Ectodermal cell (in vitro differentiated cells): ENCODE measurements at regions not wholly inside any gene's neighbourhood (a gene's known extent, or its start where the extent isn't known, plus 50 kb on each side); places are given as distances from the start of the nearest gene placed in this dataset.

Source experiments
- H3K27ac ChIP-seq: 2 replicates; pipeline ENCODE4 v1.7.0; 2013; ENCODE audit warnings: mild to moderate bottlenecking, low read depth, low read length; ENCODE audit not compliant: insufficient read depth, poor library complexity, severe bottlenecking
- H3K27me3 ChIP-seq: 2 replicates; pipeline ENCODE4 v1.7.0; 2013; ENCODE audit warnings: mild to moderate bottlenecking, low read length; ENCODE audit not compliant: insufficient read depth, control insufficient read depth, poor library complexity, severe bottlenecking
- H3K36me3 ChIP-seq: one replicate; pipeline ENCODE4 v1.7.0; 2013; ENCODE audit warnings: low read length; ENCODE audit not compliant: control insufficient read depth, insufficient read depth
- H3K4me1 ChIP-seq: one replicate; pipeline ENCODE4 v1.7.0; 2013; ENCODE audit warnings: low read length; ENCODE audit not compliant: control insufficient read depth, insufficient read depth
- H3K4me3 ChIP-seq: 2 replicates; pipeline ENCODE4 v1.7.0; 2013; ENCODE audit warnings: low read depth, low read length, control low read depth; ENCODE audit not compliant: insufficient read depth
- H3K9me3 ChIP-seq: 2 replicates; pipeline ENCODE4 v1.7.0; 2013; ENCODE audit warnings: mild to moderate bottlenecking, low read length, moderate library complexity; ENCODE audit not compliant: control insufficient read depth
- WGBS, 2 experiments: methylation state at CpG; one replicate each; pipeline ENCODE4 v1.1.7; 2013; ENCODE audit warnings: missing lambda C conversion rate in 2 of 2; 5-methylcytosine and 5-hydroxymethylcytosine counted together

DNA sequence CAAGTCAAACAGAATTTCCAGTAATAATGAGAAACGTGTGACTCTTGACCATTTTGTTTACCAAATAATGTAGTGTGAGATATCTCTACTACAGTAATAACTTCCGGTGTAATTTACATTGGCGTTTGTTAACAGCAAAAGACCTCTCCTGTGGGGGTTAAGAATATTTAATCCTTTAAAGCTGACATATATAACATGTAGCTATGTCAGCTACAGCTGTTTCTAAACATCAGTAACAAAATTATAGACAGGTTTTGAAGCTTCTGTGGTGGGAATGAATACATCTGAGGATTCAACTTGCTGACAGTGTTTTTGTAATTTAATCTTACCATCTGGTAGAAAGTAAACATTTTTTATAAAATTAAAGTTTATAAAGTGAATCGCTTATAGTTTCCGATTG lies 73.6 kb upstream of the TENM3 start:
- no peaks in the 10 kb centered on the region for H3K36me3 ChIP-seq
- WGBS, 2 experiments, result 94 to 100% methylated on average over 2 to 3 of the region's 5 CpGs
- H3K4me3 ChIP-seq, result no peak overlapping the region
- H3K27me3 ChIP-seq, result no peaks in the 10 kb centered on the region
- no peak overlapping the region for H3K27ac ChIP-seq
- H3K4me1 ChIP-seq, result no peaks in the 10 kb centered on the region
- no peaks in the 10 kb centered on the region for H3K9me3 ChIP-seq

DNA sequence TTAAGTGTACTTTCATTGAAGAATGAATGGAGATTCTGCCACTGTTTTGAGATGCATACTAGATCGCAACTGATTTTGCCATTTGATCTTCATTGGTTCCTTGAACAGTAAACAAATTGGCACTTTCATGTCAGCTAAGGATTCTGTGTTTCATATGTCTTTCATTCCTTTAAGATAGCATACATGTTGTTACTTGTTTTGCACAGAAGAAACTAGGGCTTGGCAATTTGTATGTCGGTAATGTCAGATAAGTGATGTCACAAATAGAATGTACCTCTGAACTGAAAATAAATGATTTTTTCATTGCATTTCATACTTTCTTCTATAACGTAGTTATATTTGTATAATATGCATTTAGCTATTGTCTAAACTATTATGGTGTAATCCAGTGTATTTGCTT lies 73.2 kb upstream of the TENM3 start:
- no peaks in the 10 kb centered on the region for H3K4me1 ChIP-seq
- H3K27me3 ChIP-seq, result no peaks in the 10 kb centered on the region
- 91 to 97% methylated on average over 1 to 2 of the region's 3 CpGs for WGBS, 2 experiments
- H3K9me3 ChIP-seq, result no peaks in the 10 kb centered on the region
- no peaks in the 10 kb centered on the region for H3K36me3 ChIP-seq
- no peak overlapping the region for H3K4me3 ChIP-seq
- H3K27ac ChIP-seq, result no peak overlapping the region

DNA sequence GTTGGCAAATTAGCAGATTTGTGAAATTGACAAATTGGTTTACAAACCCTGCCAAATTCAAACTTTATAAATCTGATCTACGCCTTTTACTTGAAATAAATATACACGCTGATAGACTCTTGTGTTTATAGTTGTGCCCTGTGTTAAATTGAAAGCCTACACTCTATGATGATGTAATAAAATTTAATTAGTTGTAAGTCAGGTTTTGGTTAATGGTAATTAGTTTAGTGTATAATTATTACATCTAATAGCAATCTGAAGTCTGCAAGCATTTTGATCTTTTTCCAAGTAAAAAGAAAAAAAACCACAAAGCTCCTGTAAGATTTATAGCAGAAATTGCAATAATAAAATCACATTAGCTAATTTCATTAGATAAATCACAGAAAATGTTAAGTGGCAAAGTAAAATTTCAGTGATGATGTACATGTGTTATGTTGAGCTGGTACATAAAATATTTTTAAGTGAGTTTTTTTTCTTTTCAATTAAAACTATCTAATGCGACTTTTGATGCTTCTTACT lies 72.7 kb upstream of the TENM3 start:
- WGBS, 2 experiments, result 100% methylated on average over 2 of the region's 3 CpGs
- H3K27me3 ChIP-seq, result no peaks in the 10 kb centered on the region
- no peaks in the 10 kb centered on the region for H3K9me3 ChIP-seq
- no peak overlapping the region for H3K27ac ChIP-seq
- no peaks in the 10 kb centered on the region for H3K36me3 ChIP-seq
- no peaks in the 10 kb centered on the region for H3K4me1 ChIP-seq
- no peak overlapping the region for H3K4me3 ChIP-seq

DNA sequence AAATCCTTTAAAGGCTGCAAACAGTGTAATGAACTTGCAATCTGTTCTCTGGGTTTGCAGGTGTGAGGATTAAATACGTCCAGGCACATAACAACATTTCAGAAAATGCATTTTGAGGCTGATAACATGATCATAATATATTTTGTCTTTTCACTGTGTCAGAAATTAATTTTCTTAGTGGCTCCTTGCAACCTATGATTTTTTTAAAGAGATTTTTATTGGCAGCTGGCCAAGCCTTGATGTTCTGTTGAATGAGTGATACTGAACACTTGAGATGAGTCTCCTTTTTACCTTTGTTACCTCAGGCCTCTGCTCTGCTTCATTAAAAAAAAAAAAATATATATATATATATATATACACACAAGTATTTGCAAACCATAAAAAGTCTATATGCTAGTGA lies 68.2 kb upstream of the TENM3 start:
- Histone ChIP-seq H3K9me3 (no peaks in the 10 kb centered on the region), H3K27ac (no peak overlapping the region), H3K4me1 (no peaks in the 10 kb centered on the region), H3K36me3 (no peaks in the 10 kb centered on the region), H3K27me3 (no peaks in the 10 kb centered on the region), H3K4me3 (no peak overlapping the region)
- WGBS, 2 experiments, result no CpG with 5 or more reads among the region's 1 CpG

DNA sequence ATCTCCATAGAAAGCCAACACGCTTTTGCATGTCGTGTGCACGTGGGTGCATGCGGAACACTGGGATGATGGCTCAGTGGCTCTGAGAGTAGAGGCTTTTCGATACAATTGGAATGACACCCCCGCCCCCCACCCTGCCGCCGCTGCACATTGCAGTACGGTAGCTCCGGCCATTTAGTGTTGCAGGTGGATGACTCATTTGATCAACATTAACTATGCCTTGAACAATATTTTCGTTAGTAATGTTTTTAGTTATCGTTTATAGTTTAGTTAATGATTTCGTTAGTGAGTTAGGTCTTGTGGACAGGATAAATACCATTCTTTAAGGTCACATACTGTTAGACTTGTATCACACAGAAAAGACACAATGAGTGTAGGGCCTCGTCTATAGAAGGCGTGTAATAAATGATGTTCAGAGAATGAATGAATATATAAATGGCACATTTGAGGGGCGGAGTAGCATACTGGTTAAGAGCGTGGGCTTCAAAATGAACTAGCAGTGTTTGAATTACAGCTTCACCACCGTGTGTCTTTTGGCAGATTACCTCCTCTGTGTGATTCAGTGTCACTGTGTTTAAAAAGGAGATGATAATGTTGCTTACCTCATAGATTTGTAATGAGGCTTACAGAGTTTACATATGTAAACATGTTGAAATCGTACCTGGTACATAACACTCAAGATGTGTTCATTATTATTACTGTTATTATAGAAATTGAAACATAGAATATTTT lies 67.2 kb upstream of the TENM3 start:
- no peaks in the 10 kb centered on the region for H3K9me3 ChIP-seq
- H3K27ac ChIP-seq, result no peak overlapping the region
- 88% methylated on average over 16 to 19 of the region's 19 CpGs for WGBS, 2 experiments
- H3K4me3 ChIP-seq, result no peak overlapping the region
- no peaks in the 10 kb centered on the region for H3K36me3 ChIP-seq
- no peaks in the 10 kb centered on the region for H3K27me3 ChIP-seq
- H3K4me1 ChIP-seq, result no peaks in the 10 kb centered on the region

DNA sequence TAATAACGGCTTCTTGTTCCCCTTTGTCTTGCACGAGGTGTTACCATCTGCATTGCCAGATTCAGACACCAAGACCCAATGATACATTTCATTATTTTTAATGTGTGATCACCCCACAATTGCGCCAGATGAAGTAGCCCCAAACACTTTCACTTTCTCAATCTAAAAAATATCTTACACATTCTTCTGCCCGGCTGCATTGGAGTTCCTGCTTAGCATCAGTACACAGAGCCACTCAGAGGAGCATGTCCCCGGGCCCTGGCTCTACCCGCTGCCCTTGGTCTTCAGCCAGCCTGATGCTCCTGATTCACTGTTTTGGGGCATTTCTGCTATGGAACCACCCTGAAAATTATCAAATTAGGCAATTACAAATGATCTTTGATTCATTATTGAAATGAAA lies 66.0 kb upstream of the TENM3 start:
- no peaks in the 10 kb centered on the region for H3K9me3 ChIP-seq
- 94% methylated on average over 6 of the region's 6 CpGs for WGBS, 2 experiments
- no peak overlapping the region for H3K4me3 ChIP-seq
- H3K27me3 ChIP-seq, result no peaks in the 10 kb centered on the region
- H3K4me1 ChIP-seq, result no peaks in the 10 kb centered on the region
- H3K27ac ChIP-seq, result no peak overlapping the region
- no peaks in the 10 kb centered on the region for H3K36me3 ChIP-seq

DNA sequence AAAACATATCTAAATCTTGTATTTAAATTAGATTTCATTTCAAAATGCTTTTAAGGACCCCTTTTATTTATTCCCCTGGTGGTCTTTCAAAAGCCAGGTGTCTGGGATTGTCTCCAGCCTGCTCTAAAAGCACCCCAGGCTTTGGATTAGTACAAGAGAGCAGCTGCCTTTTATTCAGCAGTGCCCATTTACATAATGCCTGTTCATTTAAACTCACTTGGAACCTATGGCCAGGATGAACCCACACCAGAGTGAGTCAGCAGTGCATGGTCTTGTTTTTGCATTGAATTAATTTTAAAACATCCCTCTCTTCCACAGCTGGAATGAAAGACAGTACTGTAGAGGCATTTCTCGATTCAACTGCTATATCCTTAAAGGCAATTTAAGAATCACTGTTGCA lies 64.1 kb upstream of the TENM3 start:
- Histone ChIP-seq H3K4me1 (no peaks in the 10 kb centered on the region), H3K27ac (no peak overlapping the region)

DNA sequence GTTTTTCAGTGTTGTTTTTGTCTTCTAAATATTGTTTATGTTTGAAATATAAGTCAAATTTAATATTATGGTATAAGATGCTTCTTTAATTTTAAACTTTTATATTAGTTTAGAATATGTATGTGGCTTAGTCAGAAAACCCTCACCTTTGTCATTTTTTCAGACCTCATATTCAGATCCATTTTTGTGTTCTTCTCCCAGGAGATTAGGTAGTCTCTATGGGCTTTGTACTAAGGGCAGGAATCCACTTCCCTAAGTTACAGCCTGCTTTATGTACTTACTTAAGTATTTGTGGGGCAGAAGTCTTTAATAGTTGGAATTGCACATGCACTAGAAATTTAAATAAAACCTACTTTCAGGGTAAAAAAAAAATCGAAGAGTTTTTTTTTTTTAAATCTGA lies 63.5 kb upstream of the TENM3 start:
- H3K27ac ChIP-seq, result no peak overlapping the region
- no peaks in the 10 kb centered on the region for H3K9me3 ChIP-seq
- no peak overlapping the region for H3K4me3 ChIP-seq
- no peaks in the 10 kb centered on the region for H3K27me3 ChIP-seq
- no peaks in the 10 kb centered on the region for H3K36me3 ChIP-seq
- 58% methylated on average over 1 of the region's 1 CpG; no CpG with 5 or more reads in 1 of the 2 experiments for WGBS, 2 experiments
- no peaks in the 10 kb centered on the region for H3K4me1 ChIP-seq

More for the DNA sequence above, 64.1 kb upstream of the TENM3 start:
- no CpG with 5 or more reads among the region's 1 CpG for WGBS, 2 experiments
- H3K4me3 ChIP-seq, result no peak overlapping the region
- H3K36me3 ChIP-seq, result no peaks in the 10 kb centered on the region
- H3K9me3 ChIP-seq, result no peaks in the 10 kb centered on the region
- H3K27me3 ChIP-seq, result no peaks in the 10 kb centered on the region

DNA sequence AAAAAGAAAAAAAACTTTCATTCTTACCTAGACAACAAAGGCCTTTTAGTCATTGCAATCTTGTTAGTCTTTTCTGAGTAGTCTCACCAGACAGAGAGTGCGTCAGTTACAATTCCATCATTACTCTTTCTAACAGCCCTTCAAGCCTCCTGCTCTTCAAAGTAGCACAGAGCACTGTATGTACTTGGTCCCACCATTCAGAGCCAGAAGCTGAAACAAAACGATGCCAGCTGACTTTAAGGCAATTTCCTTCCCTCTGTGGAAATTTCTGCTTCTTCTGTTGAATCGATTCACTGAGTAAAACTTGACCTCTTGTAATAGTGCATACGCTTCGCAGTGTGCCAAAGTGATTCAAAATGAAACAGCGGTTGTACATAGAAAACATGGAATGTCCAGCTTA lies 57.7 kb upstream of the TENM3 start:
- Histone ChIP-seq H3K4me1 (no peaks in the 10 kb centered on the region), H3K36me3 (no peaks in the 10 kb centered on the region), H3K27me3 (no peaks in the 10 kb centered on the region), H3K27ac (no peak overlapping the region), H3K9me3 (no peaks in the 10 kb centered on the region), H3K4me3 (no peak overlapping the region)
- 92 to 94% methylated on average over 6 of the region's 6 CpGs for WGBS, 2 experiments

DNA sequence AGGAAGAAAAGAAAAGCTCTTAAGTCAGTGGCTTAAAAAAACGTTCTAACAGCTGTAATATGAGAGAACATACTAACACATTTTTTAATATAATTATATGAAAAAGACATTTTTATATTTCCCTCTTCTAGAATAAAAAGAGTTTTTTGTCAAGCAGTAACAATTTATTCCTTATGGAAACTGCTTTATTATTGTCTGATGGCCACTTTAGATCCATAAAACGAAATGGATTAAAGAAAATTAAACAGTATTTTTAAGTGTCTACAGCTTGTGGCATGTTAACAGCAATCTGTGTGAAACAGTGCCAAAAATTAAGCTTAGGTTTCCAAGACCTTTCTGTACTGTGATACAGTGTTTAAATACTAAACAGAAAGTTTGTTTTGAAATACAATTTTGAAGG lies 55.5 kb upstream of the TENM3 start:
- Histone ChIP-seq H3K9me3 (no peaks in the 10 kb centered on the region), H3K27me3 (no peaks in the 10 kb centered on the region), H3K4me3 (no peak overlapping the region), H3K27ac (no peak overlapping the region), H3K4me1 (peaks cover 3% of the 10 kb centered on the region), H3K36me3 (no peaks in the 10 kb centered on the region)
- 93% methylated on average over 1 of the region's 2 CpGs for WGBS, 2 experiments
